ENCODE measurements at regions not wholly inside any gene's neighbourhood (a gene's known extent, or its start where the extent isn't known, plus 50 kb on each side); places are given as distances from the start of the nearest gene placed in this dataset.

DNA sequence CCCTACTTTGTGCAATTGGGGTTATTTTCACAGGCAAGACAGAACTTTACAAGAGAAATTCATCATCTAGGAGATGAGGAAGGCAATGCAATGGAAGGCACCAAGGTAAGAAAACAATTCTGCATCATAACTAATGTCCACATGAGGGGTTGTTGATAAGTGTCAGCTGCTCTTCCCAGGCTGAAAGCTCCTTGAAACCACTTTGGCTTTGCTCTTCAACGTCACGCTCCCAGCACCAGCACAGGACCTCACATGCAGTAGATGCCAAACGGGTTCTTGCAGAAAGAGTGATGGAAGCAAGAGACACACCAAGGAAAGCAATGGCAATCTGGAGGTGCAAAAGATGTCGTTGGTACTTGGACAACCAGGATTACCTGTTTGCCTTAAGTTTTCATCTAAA lies 485.5 kb downstream of the BCL11B start:
- no peak overlapping the region for H3K27ac ChIP-seq
- no peak for TF ChIP-seq ZFX (IDR thresholded peaks at IDR 0.05)
- TF ChIP-seq, protein P1, sequence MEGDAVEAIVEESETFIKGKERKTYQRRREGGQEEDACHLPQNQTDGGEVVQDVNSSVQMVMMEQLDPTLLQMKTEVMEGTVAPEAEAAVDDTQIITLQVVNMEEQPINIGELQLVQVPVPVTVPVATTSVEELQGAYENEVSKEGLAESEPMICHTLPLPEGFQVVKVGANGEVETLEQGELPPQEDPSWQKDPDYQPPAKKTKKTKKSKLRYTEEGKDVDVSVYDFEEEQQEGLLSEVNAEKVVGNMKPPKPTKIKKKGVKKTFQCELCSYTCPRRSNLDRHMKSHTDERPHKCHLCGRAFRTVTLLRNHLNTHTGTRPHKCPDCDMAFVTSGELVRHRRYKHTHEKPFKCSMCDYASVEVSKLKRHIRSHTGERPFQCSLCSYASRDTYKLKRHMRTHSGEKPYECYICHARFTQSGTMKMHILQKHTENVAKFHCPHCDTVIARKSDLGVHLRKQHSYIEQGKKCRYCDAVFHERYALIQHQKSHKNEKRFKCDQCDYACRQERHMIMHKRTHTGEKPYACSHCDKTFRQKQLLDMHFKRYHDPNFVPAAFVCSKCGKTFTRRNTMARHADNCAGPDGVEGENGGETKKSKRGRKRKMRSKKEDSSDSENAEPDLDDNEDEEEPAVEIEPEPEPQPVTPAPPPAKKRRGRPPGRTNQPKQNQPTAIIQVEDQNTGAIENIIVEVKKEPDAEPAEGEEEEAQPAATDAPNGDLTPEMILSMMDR (conservative IDR thresholded peaks at IDR 0.05): no peak

GRCh38 chr14:98791661-98792060 lies 480.3 kb downstream of the BCL11B start:
- no peak for TF ChIP-seq ZFX (IDR thresholded peaks at IDR 0.05)
- TF ChIP-seq, protein P1 (conservative IDR thresholded peaks at IDR 0.05): no peak
- H3K27ac ChIP-seq: no peak overlapping the region

DNA sequence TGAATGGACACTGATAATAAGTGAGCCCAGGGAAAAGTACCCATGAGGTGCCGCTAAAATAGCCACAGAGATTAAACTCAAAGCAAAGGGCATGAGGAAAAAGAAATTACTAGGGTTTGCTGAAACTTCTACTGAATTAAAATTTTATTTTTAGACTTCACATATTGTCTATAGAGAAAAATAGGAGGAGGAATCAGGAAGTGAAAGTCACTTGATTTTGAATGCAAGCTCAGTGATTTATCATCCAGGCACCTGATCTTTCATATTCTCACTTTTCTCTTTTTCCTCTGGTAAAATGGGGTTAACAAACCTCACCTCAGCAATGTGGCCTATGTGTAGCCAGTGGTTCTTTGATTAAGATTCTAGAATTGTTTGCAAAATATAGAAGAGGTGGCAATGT lies 479.8 kb downstream of the BCL11B start:
- H3K27ac ChIP-seq: no peak overlapping the region
- TF ChIP-seq ZFX (IDR thresholded peaks at IDR 0.05): no peak
- TF ChIP-seq, protein P1 (conservative IDR thresholded peaks at IDR 0.05): no peak

- TF ChIP-seq ZFX (IDR thresholded peaks at IDR 0.05): no peak
- TF ChIP-seq, protein P1 (conservative IDR thresholded peaks at IDR 0.05): no peak
- H3K27ac ChIP-seq: no peak overlapping the region
These were observed 473.9 kb downstream of the BCL11B start for GRCh38 chr14:98798099-98798498.

GRCh38 chr14:98799891-98800290 lies 472.1 kb downstream of the BCL11B start:
- TF ChIP-seq ZFX (IDR thresholded peaks at IDR 0.05): no peak
- TF ChIP-seq, protein P1 (conservative IDR thresholded peaks at IDR 0.05): no peak

DNA sequence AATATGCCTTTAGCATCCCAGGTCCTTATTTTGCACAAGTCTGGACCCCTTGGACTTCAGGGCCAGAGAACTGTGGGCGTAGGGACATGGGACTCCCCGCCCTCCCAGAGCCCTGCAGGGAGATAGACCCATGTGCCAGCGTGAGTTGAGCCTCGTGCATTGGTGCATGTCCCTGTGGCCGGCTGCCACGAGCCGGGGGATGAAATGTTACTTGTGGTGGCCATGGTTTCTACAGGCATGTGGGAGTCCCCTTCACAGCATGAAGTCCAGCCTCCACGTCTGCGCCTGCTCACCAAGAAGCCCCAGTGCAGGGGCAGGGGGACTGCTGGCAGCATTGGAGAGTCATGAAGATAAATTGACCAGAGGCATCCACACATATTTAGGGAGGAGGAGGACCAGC lies 470.0 kb downstream of the BCL11B start:
- no peak overlapping the region for H3K27ac ChIP-seq
- TF ChIP-seq, protein P1 (conservative IDR thresholded peaks at IDR 0.05): no peak
- TF ChIP-seq ZFX (IDR thresholded peaks at IDR 0.05): no peak

More at GRCh38 chr14:98799891-98800290, 472.1 kb downstream of the BCL11B start:
- H3K27ac ChIP-seq: no peak overlapping the region

DNA sequence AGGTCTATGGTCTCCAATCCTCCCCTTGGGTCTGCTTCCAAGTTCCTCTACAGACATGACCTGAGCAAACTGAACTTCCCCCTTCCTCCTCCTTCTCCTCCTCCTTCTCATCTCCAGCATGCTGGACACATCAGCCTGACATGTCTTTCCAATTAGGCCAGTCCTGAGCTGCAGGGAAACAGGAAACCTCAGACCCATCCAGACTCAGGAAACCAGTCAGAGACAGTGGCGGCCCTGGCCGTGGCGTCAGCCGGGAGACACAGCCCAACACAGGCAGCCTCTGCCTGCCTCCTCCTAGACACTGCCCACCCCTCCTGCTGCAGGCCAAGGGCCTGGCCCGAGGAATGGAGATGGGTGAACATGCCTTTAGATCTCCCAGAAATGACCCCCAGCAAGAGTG lies 468.8 kb downstream of the BCL11B start:
- TF ChIP-seq, protein P1 (conservative IDR thresholded peaks at IDR 0.05): no peak
- TF ChIP-seq ZFX (IDR thresholded peaks at IDR 0.05): no peak
- no peak overlapping the region for H3K27ac ChIP-seq
